ACC112 (cell line): ENCODE measurements at regions not wholly inside any gene's neighbourhood (a gene's known extent, or its start where the extent isn't known, plus 50 kb on each side); places are given as distances from the start of the nearest gene placed in this dataset.

Experiments
- H2AFZ ChIP-seq: fragments of 200-600 bp; sonication (generic); one replicate; pipeline ENCODE4 v1.6.0; 2017; ENCODE audit warnings: antibody characterized with exemption, low read length; ENCODE audit not compliant: unreplicated experiment
- H3K27ac ChIP-seq: fragments of 200-600 bp; sonication (generic); 2 replicates; pipeline ENCODE4 v1.5.1; 2014; ENCODE audit warnings: low read depth, mild to moderate bottlenecking, antibody characterized with exemption, low read length, moderate library complexity
- H3K27me3 ChIP-seq: fragments of 200-600 bp; sonication (generic); 2 replicates; pipeline ENCODE4 v1.6.1; 2014; ENCODE audit warnings: mild to moderate bottlenecking, antibody characterized with exemption, low read length, moderate library complexity, mixed read lengths; ENCODE audit not compliant: insufficient read depth
- H3K36me3 ChIP-seq: fragments of 200-600 bp; sonication (generic); 2 replicates; pipeline ENCODE4 v1.6.1; 2016; ENCODE audit warnings: mild to moderate bottlenecking, antibody characterized with exemption, low read length, moderate library complexity, mixed read lengths; ENCODE audit not compliant: insufficient read depth
- H3K4me1 ChIP-seq: fragments of 200-600 bp; sonication (generic); one replicate; pipeline ENCODE4 v1.6.1; 2016; ENCODE audit warnings: low read length, mixed read lengths; ENCODE audit not compliant: insufficient read depth, unreplicated experiment, control insufficient read depth
- H3K4me3 ChIP-seq: fragments of 200-600 bp; sonication (generic); 2 replicates; pipeline ENCODE4 v1.5.1; 2014; ENCODE audit warnings: mild to moderate bottlenecking, low read depth, low read length
- H3K79me2 ChIP-seq: fragments of 200-600 bp; sonication (generic); one replicate; pipeline ENCODE4 v1.6.0; 2016; ENCODE audit warnings: low read length; ENCODE audit not compliant: control insufficient read depth, unreplicated experiment, insufficient read depth

- Histone ChIP-seq H3K36me3 (no peaks in the 10 kb centered on the region), H3K27me3 (no peaks in the 10 kb centered on the region), H3K4me3 (no peak overlapping the region), H2AFZ (no peak overlapping the region), H3K79me2 (no peaks in the 10 kb centered on the region), H3K27ac (peak overlapping the region; percentile 31), H3K4me1 (peaks cover 51% of the 10 kb centered on the region)
Measured at GRCh38 chr5:96331681-96332361, 101.2 kb downstream of the PCSK1 start.

GRCh38 chr5:96331210-96331609 is 101.8 kb downstream of the PCSK1 start:
- Histone ChIP-seq H3K27ac (peak overlapping the region; percentile 31), H3K27me3 (no peaks in the 10 kb centered on the region), H2AFZ (peak overlapping the region; percentile 56), H3K79me2 (no peaks in the 10 kb centered on the region), H3K4me3 (no peak overlapping the region), H3K4me1 (peaks cover 45% of the 10 kb centered on the region), H3K36me3 (no peaks in the 10 kb centered on the region)

- Histone ChIP-seq H3K27ac (peak overlapping the region; percentile 31), H3K27me3 (no peaks in the 10 kb centered on the region), H3K4me1 (peaks cover 39% of the 10 kb centered on the region), H3K4me3 (no peak overlapping the region), H2AFZ (peak overlapping the region; percentile 56), H3K36me3 (no peaks in the 10 kb centered on the region), H3K79me2 (no peaks in the 10 kb centered on the region)
Measured at GRCh38 chr5:96330530-96331140, 102.4 kb downstream of the PCSK1 start.

- Histone ChIP-seq H3K4me1 (peaks cover 40% of the 10 kb centered on the region), H2AFZ (no peak overlapping the region), H3K27ac (peak overlapping the region; percentile 56), H3K4me3 (no peak overlapping the region), H3K79me2 (no peaks in the 10 kb centered on the region), H3K27me3 (no peaks in the 10 kb centered on the region), H3K36me3 (no peaks in the 10 kb centered on the region)
Measured at GRCh38 chr5:96329886-96330529, 103.0 kb downstream of the PCSK1 start.

GRCh38 chr5:96329289-96329688 is 103.8 kb downstream of the PCSK1 start:
- Histone ChIP-seq H3K36me3 (no peaks in the 10 kb centered on the region), H3K79me2 (no peaks in the 10 kb centered on the region), H2AFZ (peak overlapping the region; percentile 12), H3K4me1 (peaks cover 45% of the 10 kb centered on the region), H3K27me3 (no peaks in the 10 kb centered on the region), H3K27ac (peak overlapping the region; percentile 56), H3K4me3 (no peak overlapping the region)

GRCh38 chr5:96327722-96328121 is 105.3 kb downstream of the PCSK1 start:
- Histone ChIP-seq H3K4me1 (peaks cover 53% of the 10 kb centered on the region), H3K27me3 (no peaks in the 10 kb centered on the region), H3K36me3 (no peaks in the 10 kb centered on the region), H2AFZ (no peak overlapping the region), H3K79me2 (no peaks in the 10 kb centered on the region), H3K4me3 (no peak overlapping the region), H3K27ac (no peak overlapping the region)

GRCh38 chr5:96326902-96327301 is 106.1 kb downstream of the PCSK1 start:
- H3K27ac ChIP-seq = no peak overlapping the region

GRCh38 chr5:96324708-96325107 is 108.3 kb downstream of the PCSK1 start:
- Histone ChIP-seq H3K27ac (peak overlapping the region; percentile 65), H3K36me3 (no peaks in the 10 kb centered on the region), H3K4me3 (no peak overlapping the region), H3K4me1 (peaks cover 53% of the 10 kb centered on the region), H3K79me2 (no peaks in the 10 kb centered on the region), H3K27me3 (no peaks in the 10 kb centered on the region), H2AFZ (no peak overlapping the region)

More at GRCh38 chr5:96326902-96327301, 106.1 kb downstream of the PCSK1 start:
- Histone ChIP-seq H2AFZ (no peak overlapping the region), H3K4me1 (peaks cover 54% of the 10 kb centered on the region), H3K79me2 (no peaks in the 10 kb centered on the region), H3K27me3 (no peaks in the 10 kb centered on the region), H3K36me3 (no peaks in the 10 kb centered on the region), H3K4me3 (no peak overlapping the region)

- H3K36me3 ChIP-seq = no peaks in the 10 kb centered on the region
- H2AFZ ChIP-seq = no peak overlapping the region
- no peaks in the 10 kb centered on the region for H3K27me3 ChIP-seq
- H3K27ac ChIP-seq = no peak overlapping the region
- peaks cover 56% of the 10 kb centered on the region for H3K4me1 ChIP-seq
- H3K4me3 ChIP-seq = no peak overlapping the region
- no peaks in the 10 kb centered on the region for H3K79me2 ChIP-seq
Measured at GRCh38 chr5:96322865-96323264, 110.2 kb downstream of the PCSK1 start.

- Histone ChIP-seq H3K4me1 (peaks cover 60% of the 10 kb centered on the region), H3K27me3 (no peaks in the 10 kb centered on the region), H3K4me3 (no peak overlapping the region), H3K79me2 (no peaks in the 10 kb centered on the region), H3K36me3 (no peaks in the 10 kb centered on the region), H3K27ac (peak overlapping the region; percentile 72), H2AFZ (no peak overlapping the region)
Measured at GRCh38 chr5:96322217-96322616, 110.8 kb downstream of the PCSK1 start.

- Histone ChIP-seq H3K27ac (peak overlapping the region; percentile 72), H3K79me2 (no peaks in the 10 kb centered on the region), H2AFZ (no peak overlapping the region), H3K4me1 (peaks cover 65% of the 10 kb centered on the region), H3K27me3 (no peaks in the 10 kb centered on the region), H3K36me3 (no peaks in the 10 kb centered on the region), H3K4me3 (peak overlapping the region; percentile 14; the same call in 1 of the 2 replicates)
Measured at GRCh38 chr5:96321345-96321744, 111.7 kb downstream of the PCSK1 start.
